Right cardiac atrium (tissue), 5 donors: ENCODE measurements at regions not wholly inside any gene's neighbourhood (a gene's known extent, or its start where the extent isn't known, plus 50 kb on each side); places are given as distances from the start of the nearest gene placed in this dataset.

Experiments used
- ATAC-seq, 2 donors: fragments of 200-7000 bp; cut with Tn5 transposase; one replicate each; pipeline versions ENCODE4 v1.8.0 to v1.9.1; 2020; ENCODE audit warnings: moderate library complexity in 2 of 2, mild to moderate bottlenecking in 1 of 2
- DNase-seq, 3 donors: peaks; one replicate each; pipeline ENCODE4 v3.0.0-alpha.2; 2020
- H3K27ac ChIP-seq: one replicate; pipeline ENCODE4 v1.5.1; 2013; ENCODE audit warnings: mild to moderate bottlenecking, low read length, control low read depth, moderate library complexity
- H3K27me3 ChIP-seq: one replicate; pipeline ENCODE4 v1.6.1; 2013; ENCODE audit not compliant: control insufficient read depth, insufficient read depth
- H3K4me1 ChIP-seq: one replicate; pipeline ENCODE4 v1.6.1; 2013; ENCODE audit warnings: low read length; ENCODE audit not compliant: control insufficient read depth, insufficient read depth
- H3K4me3 ChIP-seq: one replicate; pipeline ENCODE4 v1.5.1; 2013; ENCODE audit warnings: low read length, control low read depth
- H3K9me3 ChIP-seq: one replicate; pipeline ENCODE4 v1.6.1; 2013; ENCODE audit warnings: low read length; ENCODE audit not compliant: control insufficient read depth
- WGBS: extraction: QIAGEN DNeasy Blood & Tissue Kit; methylation state at CpG from one replicate; pipeline ENCODE4 v1.1.7; 2013; 5-methylcytosine and 5-hydroxymethylcytosine counted together
- intact Hi-C, 4 donors: fragments of 100-400 bp; cut with DNase I; formaldehyde crosslinking; loops; one replicate each; pipeline versions ENCODE4 v1.11.0 to v1.14.0; 2022 to 2023
- donor health status: healthy with polysubstance abuse.
- donor health status: DM: no; HTN: yes; CAD: no.
- donor health status: DM: no; HTN: no; CAD: no.
- donor health status: DM: no; HTN: yes; CAD: no; lungs with severe emphysema.
- donor health status: DM: yes; HTN: yes; CAD: no.

DNA sequence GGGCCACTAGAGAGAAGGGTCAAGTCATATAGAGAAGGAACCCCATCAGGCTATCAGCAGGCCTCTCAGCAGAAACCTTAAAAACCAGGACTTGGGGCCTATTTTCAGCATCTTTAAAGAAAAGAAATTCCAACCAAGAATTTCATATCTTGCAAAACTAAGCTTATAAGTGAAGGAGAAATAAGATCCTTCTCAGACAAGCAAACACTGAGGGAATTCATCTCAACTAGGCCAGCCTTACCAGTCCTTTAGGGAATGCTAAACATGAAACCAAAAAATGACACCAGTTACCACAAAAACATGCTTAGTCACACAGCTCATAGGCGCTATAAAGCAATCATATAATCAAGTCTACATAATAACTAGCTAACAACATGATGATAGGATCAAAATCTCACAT, 407.1 kb downstream of the LRRC70 start:
- no peaks in the 10 kb centered on the region for H3K4me1 ChIP-seq
- ATAC-seq (no peak), DNase-seq (no peak)
- 86% methylated on average over 1 of the region's 1 CpG for WGBS
- H3K27ac ChIP-seq = no peak overlapping the region
- no peaks in the 10 kb centered on the region for H3K9me3 ChIP-seq
- H3K27me3 ChIP-seq = no peaks in the 10 kb centered on the region
- intact Hi-C loops = no loop called here
- no peak overlapping the region for H3K4me3 ChIP-seq

DNA sequence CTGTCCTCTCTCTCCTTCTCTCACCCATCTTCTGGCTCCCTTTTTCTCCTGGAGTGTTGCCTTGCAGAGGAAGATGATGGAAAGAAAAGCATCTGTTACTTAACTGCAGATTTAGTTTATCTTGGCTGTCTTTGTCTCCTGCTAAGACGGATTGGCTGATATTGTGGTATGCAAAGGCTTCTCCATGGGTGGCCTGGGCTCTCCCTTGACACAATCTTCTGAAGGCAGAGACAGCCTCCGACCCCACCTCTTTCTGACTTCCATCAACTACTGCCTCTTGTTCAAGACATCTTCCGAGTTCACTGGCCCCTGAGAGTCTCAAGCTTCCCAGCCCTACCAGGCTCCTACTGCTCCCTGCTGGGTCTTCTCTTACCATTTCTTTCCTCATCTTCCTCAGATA, 403.7 kb downstream of the LRRC70 start:
- ATAC-seq (no peak), DNase-seq (peak in 1 of 3 donors; percentile 46)
- H3K4me3 ChIP-seq = no peak overlapping the region
- intact Hi-C loops = no loop called here
- no peaks in the 10 kb centered on the region for H3K9me3 ChIP-seq
- H3K27ac ChIP-seq = no peak overlapping the region
- WGBS = 42% methylated on average over 3 of the region's 3 CpGs
- H3K4me1 ChIP-seq = no peaks in the 10 kb centered on the region
- no peaks in the 10 kb centered on the region for H3K27me3 ChIP-seq

DNA sequence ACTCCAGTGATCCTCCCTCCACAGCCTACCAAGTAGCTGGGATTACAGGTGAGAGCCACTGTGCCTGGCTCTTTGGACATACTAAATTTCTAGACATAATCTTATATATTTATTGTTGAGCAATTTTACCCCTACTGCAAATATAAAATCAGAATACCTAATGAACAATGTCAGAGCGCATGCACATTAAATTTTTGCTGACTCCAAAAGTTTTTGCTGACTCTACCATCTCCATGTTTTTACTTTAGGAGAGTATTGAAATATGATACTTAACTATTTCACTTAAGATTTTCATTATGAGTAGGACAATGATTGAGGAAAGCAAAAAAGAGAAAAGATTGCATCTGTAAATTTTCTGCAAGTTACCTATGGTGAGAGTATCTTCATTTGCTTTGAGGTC, 402.3 kb downstream of the LRRC70 start:
- intact Hi-C loops = no loop called here
- DNase-seq (no peak), ATAC-seq (no peak)
- H3K4me1 ChIP-seq = no peaks in the 10 kb centered on the region
- no peak overlapping the region for H3K4me3 ChIP-seq
- WGBS = 91% methylated on average over 1 of the region's 1 CpG
- H3K27ac ChIP-seq = no peak overlapping the region
- no peaks in the 10 kb centered on the region for H3K27me3 ChIP-seq
- H3K9me3 ChIP-seq = no peaks in the 10 kb centered on the region

DNA sequence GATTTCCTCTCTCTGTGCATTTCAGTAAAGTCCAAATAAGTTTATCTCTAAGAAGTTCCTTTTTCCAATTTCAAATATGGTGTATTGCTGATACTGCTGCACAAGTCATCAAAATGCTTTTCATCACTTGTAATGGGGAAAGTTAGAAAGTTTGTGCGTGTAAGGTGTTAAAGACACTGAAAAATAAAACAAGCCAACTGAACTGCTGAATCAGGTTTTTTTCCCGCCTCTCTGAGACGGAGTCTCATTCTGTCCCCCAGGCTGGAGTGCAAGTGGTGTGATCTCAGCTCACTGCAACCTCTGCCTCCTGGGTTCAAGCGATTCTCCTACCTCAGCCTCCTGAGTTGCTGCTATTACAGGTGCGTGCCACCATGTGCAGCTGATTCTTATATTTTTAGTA, 400.9 kb downstream of the LRRC70 start:
- intact Hi-C loops = no loop called here
- ATAC-seq (no peak), DNase-seq (no peak)
- H3K9me3 ChIP-seq = no peaks in the 10 kb centered on the region
- H3K4me3 ChIP-seq = no peak overlapping the region
- H3K4me1 ChIP-seq = no peaks in the 10 kb centered on the region
- 81% methylated on average over 5 of the region's 5 CpGs for WGBS
- H3K27ac ChIP-seq = no peak overlapping the region
- no peaks in the 10 kb centered on the region for H3K27me3 ChIP-seq

DNA sequence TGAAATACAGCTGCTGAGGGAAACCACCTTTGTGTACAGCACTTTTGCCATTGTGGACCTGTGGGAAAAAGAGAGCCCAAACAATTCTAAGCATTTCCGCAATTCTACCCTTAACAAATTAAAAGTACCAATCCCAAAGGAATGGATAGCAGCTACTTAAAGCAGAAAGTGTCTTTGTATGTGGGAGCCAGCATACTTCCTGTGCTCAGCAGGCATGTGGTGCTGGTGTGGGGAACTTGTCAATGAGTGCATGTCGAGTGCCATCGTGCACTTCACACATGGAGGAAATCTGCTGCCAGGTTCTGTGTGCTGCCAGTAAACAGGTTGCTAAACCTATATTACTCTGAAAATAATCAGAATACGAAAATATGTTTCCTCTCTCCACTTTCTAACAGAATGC, 399.0 kb downstream of the LRRC70 start:
- no peaks in the 10 kb centered on the region for H3K4me1 ChIP-seq
- 29% methylated on average over 4 of the region's 4 CpGs for WGBS
- no peaks in the 10 kb centered on the region for H3K9me3 ChIP-seq
- DNase-seq (peak in 1 of 3 donors; percentile 46), ATAC-seq (peak in 1 of 2 donors; percentile 61)
- H3K4me3 ChIP-seq = no peak overlapping the region
- intact Hi-C loops = no loop called here
- no peaks in the 10 kb centered on the region for H3K27me3 ChIP-seq
- no peak overlapping the region for H3K27ac ChIP-seq

DNA sequence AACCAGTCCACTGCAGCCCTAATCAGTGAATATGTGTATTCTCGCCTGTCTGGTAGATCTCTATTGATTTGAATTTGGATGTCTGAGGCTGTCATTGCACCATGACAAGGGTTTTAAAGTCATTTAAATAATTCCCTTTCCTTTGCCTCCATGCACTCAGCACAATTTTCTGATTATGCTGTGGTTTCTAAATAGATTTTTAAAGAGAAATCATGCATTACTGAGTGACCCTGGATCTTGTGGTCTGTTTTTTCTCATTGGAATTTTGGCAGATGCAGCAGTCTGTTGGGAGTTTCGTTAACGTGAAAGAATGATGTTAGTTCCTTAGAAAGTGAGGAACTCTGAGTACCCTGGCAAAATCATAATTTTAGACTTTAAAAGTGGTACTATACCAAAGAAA, 396.0 kb downstream of the LRRC70 start:
- Histone ChIP-seq H3K4me3 (no peak overlapping the region), H3K27ac (no peak overlapping the region), H3K4me1 (no peaks in the 10 kb centered on the region), H3K27me3 (no peaks in the 10 kb centered on the region), H3K9me3 (no peaks in the 10 kb centered on the region)
- DNase-seq (no peak), ATAC-seq (peak in 1 of 2 donors; percentile 48)
- WGBS = 46% methylated on average over 3 of the region's 3 CpGs
- intact Hi-C loops = no loop called here

DNA sequence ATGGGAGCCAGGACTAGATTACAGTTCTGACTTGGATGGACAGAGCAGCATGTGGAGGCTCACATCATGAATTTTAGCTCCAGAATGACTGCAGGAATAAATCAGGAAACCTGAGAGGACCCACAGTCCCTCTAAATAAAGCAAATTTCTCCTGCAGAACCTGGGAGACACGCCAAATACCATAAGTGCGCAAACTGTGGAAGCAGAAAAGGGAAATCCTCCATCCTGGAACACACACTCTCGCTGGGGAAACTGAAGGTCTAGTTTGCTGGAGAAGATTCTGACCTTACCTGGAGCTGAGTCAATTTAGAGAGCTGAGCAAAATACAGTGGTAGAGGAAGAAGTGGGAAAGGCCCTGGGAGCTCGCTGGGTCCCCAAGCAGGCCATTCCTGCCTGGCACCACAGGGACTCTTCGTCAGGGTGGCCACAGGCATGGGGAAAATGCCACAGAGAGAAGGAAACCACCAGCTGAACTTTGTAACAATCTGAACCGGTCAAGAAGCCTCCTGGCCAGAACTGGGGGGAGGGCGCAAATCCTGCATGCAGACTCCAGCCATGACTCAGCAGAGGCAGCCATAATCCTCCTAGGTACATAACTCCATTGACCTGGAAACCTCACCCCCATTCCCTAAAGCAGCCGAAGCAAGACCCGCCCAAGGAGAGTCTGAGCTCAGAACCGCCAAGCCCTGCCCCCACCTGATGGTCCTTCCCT, 390.9 kb downstream of the LRRC70 start:
- Histone ChIP-seq H3K4me1 (no peaks in the 10 kb centered on the region), H3K4me3 (no peak overlapping the region), H3K9me3 (no peaks in the 10 kb centered on the region), H3K27me3 (no peaks in the 10 kb centered on the region), H3K27ac (no peak overlapping the region)
- 85% methylated on average over 10 of the region's 10 CpGs for WGBS
- no peak for ATAC-seq
- intact Hi-C loops = no loop called here
- no peak for DNase-seq

DNA sequence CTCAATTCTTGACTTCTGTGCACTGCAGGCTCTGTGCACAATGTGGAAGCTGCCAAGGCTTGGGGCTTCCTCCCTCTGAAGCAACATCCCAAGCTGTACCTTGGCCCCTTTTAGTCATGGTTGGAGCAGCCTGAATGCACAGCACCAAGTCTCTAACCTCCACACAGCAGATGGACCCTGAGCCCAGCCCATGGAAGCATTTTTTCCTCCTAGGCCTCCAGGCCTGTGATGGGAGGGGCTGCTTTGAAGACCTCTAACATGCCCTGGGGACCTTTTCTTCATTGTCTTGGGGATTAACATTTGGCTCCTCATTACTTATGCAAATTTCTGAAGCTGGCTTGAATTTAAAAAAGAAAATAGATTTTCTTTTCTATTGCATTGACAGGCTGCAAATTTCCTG, 385.8 kb downstream of the LRRC70 start:
- Histone ChIP-seq H3K4me3 (no peak overlapping the region), H3K4me1 (no peaks in the 10 kb centered on the region), H3K27ac (no peak overlapping the region), H3K27me3 (no peaks in the 10 kb centered on the region), H3K9me3 (no peaks in the 10 kb centered on the region)
- intact Hi-C loops = no loop called here
- no peak for DNase-seq
- ATAC-seq = no peak

DNA sequence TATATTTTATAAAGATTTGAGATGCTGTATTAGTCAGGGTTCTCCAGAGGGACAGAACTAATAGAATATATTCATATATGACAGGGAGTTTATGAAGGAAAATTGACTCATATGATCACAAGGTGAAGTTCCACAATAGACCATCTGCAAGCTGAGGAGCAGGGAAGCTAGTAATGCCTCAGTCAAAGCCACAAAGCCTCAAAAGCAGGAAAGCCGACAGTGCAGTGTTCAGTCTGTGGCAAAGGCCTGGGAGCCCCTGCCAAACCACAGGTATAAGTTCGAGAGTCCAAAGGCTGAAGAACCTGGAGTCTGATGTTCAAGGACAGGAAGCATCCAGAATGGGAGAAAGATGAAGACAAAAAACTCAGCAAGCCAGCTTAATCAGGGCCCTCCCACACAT, 382.2 kb downstream of the LRRC70 start:
- H3K27me3 ChIP-seq = no peaks in the 10 kb centered on the region
- 86% methylated on average over 2 of the region's 2 CpGs for WGBS
- ATAC-seq (no peak), DNase-seq (no peak)
- H3K27ac ChIP-seq = no peak overlapping the region
- no peaks in the 10 kb centered on the region for H3K9me3 ChIP-seq
- no peaks in the 10 kb centered on the region for H3K4me1 ChIP-seq
- intact Hi-C loops = no loop called here
- no peak overlapping the region for H3K4me3 ChIP-seq

DNA sequence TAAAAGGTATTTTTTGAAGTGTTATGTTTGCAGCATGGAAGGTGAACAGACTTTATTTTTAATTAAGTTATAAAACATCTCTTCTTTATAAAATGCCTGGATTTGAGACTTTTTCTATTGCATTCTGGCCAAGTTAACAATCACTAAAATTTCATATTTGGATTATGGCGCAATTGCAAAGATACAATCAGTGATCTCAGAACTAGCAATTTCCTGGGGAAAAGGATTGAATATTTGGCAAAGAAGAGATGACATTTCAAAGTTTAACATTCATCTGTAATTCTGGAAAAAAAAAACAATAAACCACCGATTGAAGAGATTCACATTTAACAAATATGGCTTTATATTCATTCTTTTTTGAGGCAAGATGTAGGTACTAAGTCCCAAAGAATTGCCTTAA, 378.0 kb downstream of the LRRC70 start:
- H3K4me1 ChIP-seq = no peaks in the 10 kb centered on the region
- H3K27me3 ChIP-seq = no peaks in the 10 kb centered on the region
- ATAC-seq (no peak), DNase-seq (no peak)
- WGBS = 51% methylated on average over 2 of the region's 2 CpGs
- no peak overlapping the region for H3K27ac ChIP-seq
- no peak overlapping the region for H3K4me3 ChIP-seq
- H3K9me3 ChIP-seq = no peaks in the 10 kb centered on the region
- intact Hi-C loops = no loop called here

DNA sequence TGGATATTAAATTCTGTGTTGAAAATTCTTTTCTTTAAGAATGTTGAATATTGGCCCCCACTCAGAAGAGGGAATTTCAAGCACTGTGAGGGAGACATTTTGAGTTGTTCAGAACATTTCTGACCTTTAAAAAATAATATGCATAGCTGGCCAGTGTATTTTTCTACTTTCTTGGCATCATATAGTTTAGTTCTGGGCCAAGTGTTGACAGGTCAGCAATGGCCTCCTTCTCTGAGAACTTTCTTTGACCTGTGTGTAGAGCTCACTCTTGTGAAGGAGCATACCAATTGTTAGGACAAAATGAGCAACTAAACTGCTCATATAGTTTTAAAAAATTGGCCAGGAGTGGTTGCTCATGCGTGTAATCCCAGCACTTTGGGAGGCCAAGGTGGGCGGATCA, 376.0 kb downstream of the LRRC70 start:
- H3K27ac ChIP-seq = no peak overlapping the region
- no peaks in the 10 kb centered on the region for H3K9me3 ChIP-seq
- intact Hi-C loops = no loop called here
- 92% methylated on average over 2 of the region's 2 CpGs for WGBS
- DNase-seq (no peak), ATAC-seq (peak; percentile 34 to 61)
- no peaks in the 10 kb centered on the region for H3K27me3 ChIP-seq
- H3K4me1 ChIP-seq = no peaks in the 10 kb centered on the region
- no peak overlapping the region for H3K4me3 ChIP-seq

DNA sequence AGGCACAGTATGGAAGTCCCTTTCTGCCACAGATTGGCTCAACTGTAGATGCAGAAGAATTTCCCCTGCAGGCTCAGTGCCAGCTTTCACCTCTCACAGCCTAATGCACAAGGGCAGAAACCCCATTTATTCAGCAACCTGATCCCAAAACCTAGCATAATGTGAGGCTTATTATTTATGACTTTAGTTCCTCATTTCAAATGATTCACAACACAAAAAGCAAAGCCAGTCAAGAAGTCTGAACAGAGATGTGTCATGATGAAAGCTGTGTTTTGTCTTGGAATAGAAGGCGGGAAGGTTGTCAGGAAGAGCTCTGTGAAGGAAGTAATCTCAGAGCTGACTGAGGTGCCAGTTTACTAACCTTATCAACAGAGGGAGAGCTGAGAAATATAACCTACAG, 369.7 kb downstream of the LRRC70 start:
- Histone ChIP-seq H3K4me1 (no peaks in the 10 kb centered on the region), H3K27me3 (no peaks in the 10 kb centered on the region), H3K4me3 (no peak overlapping the region), H3K27ac (no peak overlapping the region), H3K9me3 (no peaks in the 10 kb centered on the region)
- intact Hi-C loops = no loop called here
- 45% methylated on average over 1 of the region's 1 CpG for WGBS
- no peak for DNase-seq
- no peak for ATAC-seq
